Thyroid gland (tissue), 4 donors: ENCODE measurements at regions not wholly inside any gene's neighbourhood (a gene's known extent, or its start where the extent isn't known, plus 50 kb on each side); places are given as distances from the start of the nearest gene placed in this dataset.

ENCODE experiments used
- DNase-seq, 2 donors: peaks; one replicate each; pipeline ENCODE4 v3.0.0-alpha.2; 2019
- H3K27ac ChIP-seq, 3 donors: fragments of 200-600 bp; sonication (generic); 1 replicate in 2 of 3; 2 replicates in 1 of 3; pipeline ENCODE4 v1.5.1; 2016 to 2019; ENCODE audit warnings: mild to moderate bottlenecking in 1 of 3, moderate library complexity in 1 of 3
- H3K27me3 ChIP-seq: fragments of 200-600 bp; sonication (generic); one replicate; pipeline ENCODE4 v1.5.1; 2019
- H3K36me3 ChIP-seq, 2 donors: fragments of 200-600 bp; sonication (generic); one replicate each; pipeline ENCODE4 v1.5.1; 2016 to 2019
- H3K4me1 ChIP-seq, 2 donors: fragments of 200-600 bp; sonication (generic); one replicate each; pipeline ENCODE4 v1.5.1; 2017 to 2019
- H3K4me3 ChIP-seq, 3 donors: fragments of 200-600 bp; sonication (generic); replicated peaks in 1 of 3; 1 replicate in 2 of 3; 2 replicates in 1 of 3; pipeline ENCODE4 v1.5.1; 2016; ENCODE audit warnings: mild to moderate bottlenecking in 1 of 3
- H3K9me3 ChIP-seq: fragments of 200-600 bp; sonication (generic); one replicate; pipeline ENCODE4 v1.5.1; 2017
- POLR2A ChIP-seq, 2 donors: fragments of 450-650 bp; IDR thresholded peaks; one replicate each; pipeline ENCODE4 v1.6.1; 2017; ENCODE audit warnings: antibody characterized with exemption in 2 of 2, mild to moderate bottlenecking in 2 of 2, moderate library complexity in 1 of 2
- WGBS, 2 donors: methylation state at CpG; one replicate each; pipeline ENCODE4 v1.1.5; 2017; 5-methylcytosine and 5-hydroxymethylcytosine counted together
- intact Hi-C: fragments of 100-400 bp; cut with DNase I; formaldehyde crosslinking; loops from one replicate; pipeline ENCODE4 v1.15.1; 2023
- TF ChIP-seq, protein P1 (sequence below), 6 experiments: fragments of 200-600 bp in 3 of 6; fragments of 450-650 bp in 3 of 6; sonication (generic) in 3 of 6; IDR thresholded peaks; one replicate each; pipeline ENCODE4 v1.5.1; 2016 to 2019; ENCODE audit warnings: antibody characterized with exemption in 6 of 6, mild to moderate bottlenecking in 2 of 6, inconsistent platforms in 1 of 6, moderate library complexity in 1 of 6

DNA sequence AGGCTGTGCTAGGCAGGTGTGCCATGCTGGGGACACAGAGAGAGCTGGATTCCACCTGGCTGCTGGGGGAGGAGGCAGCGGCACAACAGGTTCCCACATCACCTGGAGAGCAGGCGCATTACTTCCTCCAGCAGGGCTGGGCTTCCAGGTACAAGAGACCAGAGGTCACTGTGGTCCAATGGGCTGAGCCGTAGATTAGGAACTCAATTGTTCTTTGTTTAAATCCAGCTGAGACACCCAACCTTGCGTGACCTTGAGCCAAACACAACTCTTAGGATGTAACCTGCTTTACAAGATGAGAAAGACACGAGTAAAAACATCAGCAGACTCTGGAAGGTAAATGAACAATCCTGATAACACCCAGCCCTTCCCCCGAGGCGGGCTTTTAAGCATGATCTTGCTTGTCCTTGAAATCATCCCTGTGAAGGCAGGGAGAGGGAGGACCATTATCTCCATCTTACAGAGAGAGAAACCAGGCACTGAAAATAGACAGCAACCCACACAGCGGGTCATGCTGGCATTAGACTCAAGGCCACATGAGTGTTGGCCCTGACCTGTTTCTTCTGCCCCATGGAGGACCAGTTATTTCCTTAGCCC lies 216.5 kb upstream of the RREB1 start:
- intact Hi-C loops = no loop called here
- TF ChIP-seq, protein P1, sequence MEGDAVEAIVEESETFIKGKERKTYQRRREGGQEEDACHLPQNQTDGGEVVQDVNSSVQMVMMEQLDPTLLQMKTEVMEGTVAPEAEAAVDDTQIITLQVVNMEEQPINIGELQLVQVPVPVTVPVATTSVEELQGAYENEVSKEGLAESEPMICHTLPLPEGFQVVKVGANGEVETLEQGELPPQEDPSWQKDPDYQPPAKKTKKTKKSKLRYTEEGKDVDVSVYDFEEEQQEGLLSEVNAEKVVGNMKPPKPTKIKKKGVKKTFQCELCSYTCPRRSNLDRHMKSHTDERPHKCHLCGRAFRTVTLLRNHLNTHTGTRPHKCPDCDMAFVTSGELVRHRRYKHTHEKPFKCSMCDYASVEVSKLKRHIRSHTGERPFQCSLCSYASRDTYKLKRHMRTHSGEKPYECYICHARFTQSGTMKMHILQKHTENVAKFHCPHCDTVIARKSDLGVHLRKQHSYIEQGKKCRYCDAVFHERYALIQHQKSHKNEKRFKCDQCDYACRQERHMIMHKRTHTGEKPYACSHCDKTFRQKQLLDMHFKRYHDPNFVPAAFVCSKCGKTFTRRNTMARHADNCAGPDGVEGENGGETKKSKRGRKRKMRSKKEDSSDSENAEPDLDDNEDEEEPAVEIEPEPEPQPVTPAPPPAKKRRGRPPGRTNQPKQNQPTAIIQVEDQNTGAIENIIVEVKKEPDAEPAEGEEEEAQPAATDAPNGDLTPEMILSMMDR (IDR thresholded peaks at IDR 0.05) = no peak
- TF ChIP-seq POLR2A (IDR thresholded peaks at IDR 0.05) = no peak
- WGBS, 2 donors = 94 to 95% methylated on average over 7 of the region's 8 CpGs
- H3K4me1 ChIP-seq = no peaks in the 10 kb centered on the region
- H3K36me3 ChIP-seq = no peaks in the 10 kb centered on the region
- H3K4me3 ChIP-seq = no peak overlapping the region
- H3K27me3 ChIP-seq = no peaks in the 10 kb centered on the region
- DNase-seq = no peak
- no peak overlapping the region for H3K27ac ChIP-seq
- H3K9me3 ChIP-seq = no peaks in the 10 kb centered on the region

DNA sequence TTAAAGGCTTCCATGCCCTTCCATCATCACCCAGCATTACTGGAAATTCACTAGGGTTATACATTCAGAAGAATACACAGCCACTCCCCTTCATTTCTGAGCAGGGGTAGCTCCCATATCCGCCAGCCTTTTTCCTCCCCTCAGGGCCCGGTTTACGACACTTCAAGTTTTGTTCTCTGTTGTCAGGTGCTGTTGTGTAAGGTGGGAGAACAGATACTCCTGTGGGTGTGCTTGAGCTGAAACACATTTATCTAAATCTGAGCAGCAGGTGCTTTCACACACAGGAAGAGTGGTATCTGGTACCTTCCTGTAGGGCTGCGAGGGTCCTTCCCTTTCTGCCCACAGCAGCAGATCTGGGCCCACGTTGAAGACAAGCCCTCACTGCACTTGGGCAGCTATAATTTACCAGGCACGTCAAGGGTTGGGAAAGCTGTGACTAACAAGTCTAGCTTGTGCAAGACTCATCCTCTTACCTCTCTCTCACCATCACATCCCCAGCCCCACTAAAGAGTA lies 215.8 kb upstream of the RREB1 start:
- DNase-seq = no peak
- WGBS, 2 donors = 77 to 91% methylated on average over 6 of the region's 6 CpGs
- Histone ChIP-seq H3K9me3 (no peaks in the 10 kb centered on the region), H3K4me3 (no peak overlapping the region), H3K4me1 (no peaks in the 10 kb centered on the region), H3K27ac (no peak overlapping the region), H3K36me3 (no peaks in the 10 kb centered on the region), H3K27me3 (no peaks in the 10 kb centered on the region)
- TF ChIP-seq POLR2A (IDR thresholded peaks at IDR 0.05) = no peak
- TF ChIP-seq, protein P1 (IDR thresholded peaks at IDR 0.05) = no peak
- intact Hi-C loops = no loop called here

DNA sequence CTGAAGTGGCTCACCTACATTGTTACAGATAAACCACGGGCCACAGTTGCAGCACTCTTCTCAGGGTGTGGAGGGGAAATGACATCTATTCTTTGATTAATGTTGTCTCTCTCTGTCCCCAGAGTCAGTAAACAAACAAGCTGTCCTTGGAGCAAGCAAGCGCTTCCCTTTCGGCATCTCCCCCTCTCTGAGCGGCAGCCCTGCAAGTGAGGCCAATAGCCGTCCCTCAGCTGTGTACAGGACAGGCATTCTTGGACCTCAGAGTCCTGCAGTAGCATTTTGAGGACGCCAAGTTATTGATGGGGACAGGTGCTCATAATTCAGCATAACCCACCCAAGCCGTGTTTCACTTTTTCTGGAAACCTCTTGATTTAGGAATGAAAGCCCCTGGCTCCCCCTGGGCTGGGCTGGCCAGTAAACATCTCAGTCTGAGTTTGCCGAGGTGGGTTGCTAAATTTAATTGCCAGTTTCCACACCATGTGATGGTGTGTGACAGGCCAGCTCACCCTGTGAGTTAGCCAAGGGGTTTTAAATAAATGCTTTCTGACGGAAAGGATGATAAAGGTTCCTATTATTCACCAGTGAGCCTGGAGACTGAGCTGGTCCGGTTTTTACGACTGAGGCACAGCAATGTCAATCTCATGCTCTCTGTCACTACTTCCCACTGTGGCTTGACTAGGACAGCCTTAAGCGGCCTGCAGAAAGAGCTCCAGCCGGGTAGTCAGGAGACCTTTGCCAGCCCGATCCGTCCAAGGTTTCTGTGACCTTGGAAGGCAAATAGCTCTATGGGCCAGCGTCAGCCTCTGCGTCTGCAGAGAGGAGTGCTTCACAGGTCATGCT lies 214.8 kb upstream of the RREB1 start:
- 79 to 84% methylated on average over 16 to 17 of the region's 17 CpGs for WGBS, 2 donors
- Histone ChIP-seq H3K4me1 (no peaks in the 10 kb centered on the region), H3K36me3 (no peaks in the 10 kb centered on the region), H3K27ac (no peak overlapping the region), H3K27me3 (no peaks in the 10 kb centered on the region), H3K4me3 (no peak overlapping the region), H3K9me3 (no peaks in the 10 kb centered on the region)
- no peak for TF ChIP-seq POLR2A (IDR thresholded peaks at IDR 0.05)
- TF ChIP-seq, protein P1 (IDR thresholded peaks at IDR 0.05) = no peak
- intact Hi-C loops = no loop called here
- DNase-seq = no peak

DNA sequence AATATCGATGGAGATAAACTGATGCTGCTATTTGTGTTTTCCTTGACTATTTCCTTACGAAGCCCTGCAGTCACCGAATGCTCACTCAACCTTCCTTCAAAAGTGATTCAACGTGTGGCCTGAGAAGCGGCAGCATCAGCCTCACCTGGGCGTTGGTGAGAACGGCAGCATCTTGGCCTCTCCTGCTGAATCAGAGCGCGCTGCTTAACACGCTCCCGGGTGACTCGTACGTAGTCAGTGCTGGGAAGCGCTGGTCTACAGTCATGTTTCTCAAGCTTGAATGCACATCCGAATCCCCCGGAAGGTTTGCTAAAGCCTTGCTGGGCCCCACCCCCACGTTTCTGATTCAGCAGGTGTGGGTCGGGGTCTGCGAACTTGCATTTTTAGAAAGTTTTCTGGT lies 214.1 kb upstream of the RREB1 start:
- Histone ChIP-seq H3K27me3 (no peaks in the 10 kb centered on the region), H3K36me3 (no peaks in the 10 kb centered on the region), H3K27ac (no peak overlapping the region), H3K4me1 (no peaks in the 10 kb centered on the region), H3K4me3 (no peak overlapping the region), H3K9me3 (no peaks in the 10 kb centered on the region)
- DNase-seq = no peak
- intact Hi-C loops = no loop called here
- no peak for TF ChIP-seq POLR2A (IDR thresholded peaks at IDR 0.05)
- TF ChIP-seq, protein P1 (IDR thresholded peaks at IDR 0.05) = no peak
- WGBS, 2 donors = 86 to 89% methylated on average over 19 of the region's 19 CpGs

DNA sequence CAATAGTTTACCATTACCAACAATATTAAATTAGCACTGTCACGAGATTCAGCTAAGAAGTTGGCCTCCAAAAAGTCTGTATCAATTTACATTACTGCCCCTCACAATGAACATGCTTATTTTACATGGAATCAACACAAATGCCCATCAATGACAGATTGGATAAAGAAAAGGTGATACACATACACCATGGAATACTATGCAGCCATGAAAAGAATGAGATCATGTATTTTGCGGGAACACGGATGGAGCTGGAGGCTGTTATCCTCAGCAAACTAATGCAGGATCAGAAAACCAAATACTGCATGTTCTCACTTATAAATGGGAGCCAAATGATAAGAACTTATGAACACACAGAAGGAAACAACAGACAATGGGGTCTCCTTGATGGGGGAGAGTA lies 211.8 kb upstream of the RREB1 start:
- H3K36me3 ChIP-seq = no peaks in the 10 kb centered on the region
- no peak overlapping the region for H3K4me3 ChIP-seq
- TF ChIP-seq POLR2A (IDR thresholded peaks at IDR 0.05) = no peak
- TF ChIP-seq, protein P1 (IDR thresholded peaks at IDR 0.05) = no peak
- no peak overlapping the region for H3K27ac ChIP-seq
- no peak for DNase-seq
- 95 to 96% methylated on average over 3 of the region's 3 CpGs for WGBS, 2 donors
- no peaks in the 10 kb centered on the region for H3K9me3 ChIP-seq
- no peaks in the 10 kb centered on the region for H3K4me1 ChIP-seq
- intact Hi-C loops = no loop called here
- H3K27me3 ChIP-seq = no peaks in the 10 kb centered on the region
